ENCODE measurements at regions not wholly inside any gene's neighbourhood (a gene's known extent, or its start where the extent isn't known, plus 50 kb on each side); places are given as distances from the start of the nearest gene placed in this dataset.
"Not testable (repeated sequence)": the region's sequence is repeated elsewhere in the genome, so short reads cannot be mapped to it uniquely, and the experiment has no call there.

GRCh38 chr3:159378396-159379194 lies 576.7 kb downstream of the MFSD1 start:
- peak; percentile 40 for DNase-seq

DNA sequence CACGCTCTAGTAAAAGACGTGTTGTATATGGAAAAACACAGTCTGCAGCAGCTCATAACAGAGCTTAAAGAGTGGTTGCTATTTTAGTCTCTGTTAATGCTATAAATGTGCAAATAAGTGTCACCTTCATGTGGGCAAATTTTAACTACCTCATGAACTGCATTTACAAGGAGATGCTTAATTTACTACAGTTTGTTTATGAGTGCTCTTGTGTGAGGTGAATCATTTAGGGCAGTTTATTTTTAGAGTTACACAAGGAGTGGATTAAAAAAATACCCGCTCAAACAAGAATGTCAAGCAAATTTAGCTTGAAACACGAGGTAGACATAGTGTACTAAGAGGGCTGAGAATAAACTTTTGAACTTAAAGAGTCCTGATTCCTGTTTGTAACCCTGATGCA lies 579.0 kb downstream of the MFSD1 start:
- DNase-seq = no peak

GRCh38 chr3:159390656-159391212 lies 588.9 kb downstream of the MFSD1 start:
- DNase-seq = no peak

DNA sequence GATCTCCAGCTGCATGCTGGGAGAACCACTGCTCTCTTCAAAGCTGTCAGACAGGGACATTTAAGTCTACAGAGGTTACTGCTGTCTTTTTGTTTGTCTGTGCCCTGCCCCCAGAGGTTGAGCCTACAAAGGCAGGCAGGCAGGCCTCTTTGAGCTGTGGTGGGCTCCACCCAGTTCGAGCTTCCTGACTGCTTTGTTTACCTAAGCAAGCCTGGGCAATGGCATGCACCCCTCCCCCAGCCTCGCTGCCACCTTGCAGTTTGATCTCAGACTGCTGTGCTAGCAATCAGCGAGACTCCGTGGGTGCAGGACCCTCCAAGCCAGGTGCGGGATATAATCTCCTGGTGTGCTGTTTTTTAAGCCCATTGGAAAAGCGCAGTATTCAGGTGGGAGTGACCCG lies 591.0 kb upstream of the IL12A start:
- DNase-seq = not testable (repeated sequence)

DNA sequence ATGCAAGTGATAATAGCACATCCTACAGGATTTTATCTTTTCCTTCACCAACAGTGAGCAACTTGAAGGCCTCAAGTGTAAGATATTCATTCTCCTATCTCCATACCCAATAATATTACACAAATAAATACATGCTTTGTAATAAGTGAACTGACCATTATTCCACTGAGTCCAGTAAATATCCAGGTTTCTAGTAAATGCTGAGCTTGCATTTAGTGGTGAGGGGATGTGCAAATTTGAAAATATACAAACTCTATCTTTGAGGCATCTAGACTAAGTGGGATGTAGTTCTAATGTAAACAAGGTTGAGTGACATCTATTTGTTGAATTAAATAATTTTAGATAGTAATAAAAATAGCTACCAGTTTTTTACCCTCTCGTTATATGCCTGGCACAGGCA lies 587.6 kb upstream of the IL12A start:
- DNase-seq = no peak

GRCh38 chr3:159409711-159410110 lies 578.9 kb upstream of the IL12A start:
- DNase-seq = not testable (repeated sequence)

DNA sequence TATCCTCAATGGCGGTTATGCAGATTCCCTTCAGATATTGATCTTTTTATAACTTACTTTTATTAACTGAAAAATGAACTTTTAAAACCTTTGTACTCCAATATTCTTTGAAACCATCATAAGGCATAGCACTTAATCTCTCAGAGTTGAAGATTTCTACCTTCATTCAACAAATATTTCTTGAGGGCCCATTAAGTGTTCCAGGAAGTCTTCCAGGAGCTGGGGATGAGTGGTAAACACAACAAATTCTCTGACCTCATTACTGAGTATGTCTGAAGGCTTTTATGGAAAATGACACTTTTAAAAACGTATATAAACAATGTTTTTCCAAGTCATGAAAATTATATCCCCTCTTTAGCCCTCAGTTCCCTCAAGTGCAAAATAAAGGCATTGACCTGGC lies 575.3 kb upstream of the IL12A start:
- no peak for DNase-seq

- peak; percentile 79 for DNase-seq
Observed at GRCh38 chr3:159416856-159417255, 571.8 kb upstream of the IL12A start.

DNA sequence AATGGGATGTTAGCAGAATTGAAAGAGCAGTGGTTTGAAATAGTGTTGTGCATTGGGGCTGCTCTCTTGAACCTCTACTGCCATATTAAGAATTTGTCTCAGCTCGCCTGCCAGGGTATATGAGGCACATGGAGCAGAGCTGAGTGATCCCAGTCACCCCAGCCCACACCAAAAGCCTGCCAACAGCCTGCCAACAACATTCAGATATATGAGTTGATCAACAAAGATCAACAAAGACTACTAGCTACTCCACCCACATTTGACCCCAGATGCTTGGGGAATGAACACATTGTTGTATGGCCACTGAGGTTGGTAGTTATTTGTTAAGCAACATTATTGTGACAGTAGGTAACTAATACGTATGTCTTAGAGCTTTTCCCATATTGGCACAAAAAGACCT lies 570.9 kb upstream of the IL12A start:
- no peak for DNase-seq

- DNase-seq = no peak
Observed at GRCh38 chr3:159418571-159419526, 569.8 kb upstream of the IL12A start.

DNA sequence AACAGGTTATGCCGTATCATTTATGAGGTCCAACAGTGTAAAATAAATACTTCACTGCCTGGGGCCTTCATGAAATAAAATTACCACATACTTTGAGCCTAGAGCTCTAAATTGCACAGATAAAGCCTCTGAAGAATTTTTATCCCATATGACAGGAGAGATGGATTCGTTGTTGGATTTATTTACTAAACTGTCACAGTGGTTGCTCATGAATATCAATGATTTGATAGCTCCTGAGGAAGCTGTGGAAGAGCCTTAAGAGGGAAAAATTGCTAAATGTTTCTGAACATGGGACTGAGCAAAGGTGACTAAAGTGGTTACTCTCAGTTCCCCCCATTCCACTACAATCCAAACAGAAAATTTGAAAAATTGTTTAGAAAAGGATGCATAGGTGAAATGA lies 558.9 kb upstream of the IL12A start:
- DNase-seq = no peak

DNA sequence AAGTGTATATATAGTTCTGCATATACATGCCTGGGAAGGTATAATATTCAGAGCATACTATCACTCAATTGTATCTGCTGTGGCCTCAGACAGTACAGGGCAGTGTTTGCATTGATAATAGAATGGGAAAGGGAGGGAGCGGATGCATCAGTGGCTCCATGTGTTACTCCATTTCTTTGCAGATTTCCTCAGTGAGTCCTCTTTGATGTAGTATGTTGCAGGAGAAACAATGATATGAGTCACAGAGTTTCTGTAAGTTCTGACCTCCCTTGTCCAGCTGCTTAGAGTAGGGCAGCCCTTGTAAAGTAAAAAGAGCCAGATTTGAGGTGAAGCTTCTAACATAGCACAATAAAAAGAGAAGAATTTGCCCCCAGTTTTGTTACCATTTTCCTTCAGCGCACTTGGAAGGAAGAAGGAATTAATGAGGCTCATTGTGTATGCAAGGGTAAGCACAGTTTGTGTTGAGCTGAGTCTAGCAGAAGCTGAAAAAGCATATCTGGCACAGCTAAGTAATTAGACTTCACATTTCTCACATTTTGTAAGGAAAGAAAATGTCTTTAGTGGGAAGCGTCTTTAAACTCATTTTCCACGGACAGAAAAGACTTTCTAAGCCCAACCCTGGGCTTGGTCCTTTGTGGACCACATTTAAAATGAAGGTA lies 555.8 kb upstream of the IL12A start:
- DNase-seq = no peak

GRCh38 chr3:159439346-159439745 lies 549.3 kb upstream of the IL12A start:
- no peak for DNase-seq

GRCh38 chr3:159441279-159441678 lies 547.4 kb upstream of the IL12A start:
- no peak for DNase-seq

GRCh38 chr3:159443266-159443665 lies 545.4 kb upstream of the IL12A start:
- DNase-seq = no peak

DNA sequence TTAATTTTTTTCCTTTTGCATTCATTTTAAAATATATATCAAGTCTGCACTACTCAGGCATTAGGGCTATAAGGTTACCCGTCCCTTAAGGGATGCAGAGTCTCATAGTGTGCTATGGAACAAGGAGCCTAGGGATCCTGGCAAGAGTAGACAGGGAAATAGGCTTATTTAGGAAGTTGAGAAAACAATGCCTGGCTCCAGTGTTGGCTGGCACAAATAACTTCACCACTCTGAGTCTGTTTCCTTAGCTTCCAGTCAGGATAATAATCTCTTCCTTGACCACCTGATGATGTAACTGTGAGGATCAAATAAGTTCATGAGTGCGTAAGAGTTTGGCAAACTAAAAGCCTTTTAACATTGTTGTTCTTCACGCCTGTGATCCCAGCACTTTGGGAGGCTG lies 540.8 kb upstream of the IL12A start:
- no peak for DNase-seq

DNA sequence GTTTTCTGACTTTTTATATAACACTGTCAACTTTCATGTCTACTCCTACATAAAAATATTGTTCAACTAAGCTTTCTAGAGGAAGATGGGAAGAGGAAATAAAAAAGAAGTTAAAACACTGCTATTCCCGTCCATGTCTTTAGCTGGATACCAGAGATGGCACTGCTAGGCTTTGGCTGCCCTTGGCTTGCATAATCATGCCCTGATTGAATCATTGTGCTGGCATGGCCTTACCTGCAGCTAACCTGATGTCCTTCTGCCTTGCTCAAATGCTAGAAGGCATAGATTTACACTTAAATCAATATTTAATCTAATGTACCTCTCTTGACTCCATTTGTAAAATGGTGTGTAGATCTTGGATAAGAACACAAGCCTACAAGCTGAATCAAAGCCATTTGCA lies 539.7 kb upstream of the IL12A start:
- no peak for DNase-seq

- DNase-seq = no peak
Observed at GRCh38 chr3:159451067-159451466, 537.6 kb upstream of the IL12A start.

DNA sequence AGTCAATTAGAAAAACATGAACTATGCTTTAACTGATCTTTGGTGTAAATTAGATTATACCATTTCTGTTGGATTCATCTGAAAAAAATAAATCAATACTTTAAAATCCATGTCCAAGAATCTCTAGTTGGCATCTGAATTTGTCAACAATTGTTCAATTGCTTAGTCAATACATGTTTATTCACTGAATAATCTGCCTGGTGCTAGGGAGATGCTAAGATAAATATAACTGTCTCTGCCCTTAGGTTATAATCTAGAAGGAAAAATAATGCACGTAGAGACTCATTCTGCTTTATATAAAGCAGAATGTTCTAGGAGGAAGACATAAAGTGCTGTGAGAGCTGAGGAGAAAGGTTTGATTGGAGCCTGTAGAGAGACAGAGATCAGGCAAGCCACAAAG lies 537.2 kb upstream of the IL12A start:
- no peak for DNase-seq

GRCh38 chr3:159453036-159453435 lies 535.6 kb upstream of the IL12A start:
- DNase-seq = no peak

DNA sequence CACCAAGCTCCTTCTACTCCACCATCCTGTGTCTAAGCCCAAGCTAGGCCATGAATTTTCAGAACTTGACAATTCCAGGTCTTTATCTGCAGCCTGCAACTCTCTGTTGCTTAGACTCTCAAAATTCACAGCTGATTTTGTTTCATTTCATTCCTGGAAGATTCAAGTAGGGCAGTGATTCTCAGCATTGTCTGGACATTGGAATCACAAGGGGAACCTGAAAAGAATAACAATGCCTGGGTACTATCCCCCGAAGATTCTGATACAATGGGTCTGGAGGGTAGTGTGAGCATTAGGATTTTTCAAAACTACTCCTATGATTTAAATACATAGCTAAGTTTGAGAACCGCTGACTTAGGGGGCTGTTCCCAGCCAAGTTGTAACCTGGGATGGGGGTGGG lies 534.7 kb upstream of the IL12A start:
- no peak for DNase-seq

DNA sequence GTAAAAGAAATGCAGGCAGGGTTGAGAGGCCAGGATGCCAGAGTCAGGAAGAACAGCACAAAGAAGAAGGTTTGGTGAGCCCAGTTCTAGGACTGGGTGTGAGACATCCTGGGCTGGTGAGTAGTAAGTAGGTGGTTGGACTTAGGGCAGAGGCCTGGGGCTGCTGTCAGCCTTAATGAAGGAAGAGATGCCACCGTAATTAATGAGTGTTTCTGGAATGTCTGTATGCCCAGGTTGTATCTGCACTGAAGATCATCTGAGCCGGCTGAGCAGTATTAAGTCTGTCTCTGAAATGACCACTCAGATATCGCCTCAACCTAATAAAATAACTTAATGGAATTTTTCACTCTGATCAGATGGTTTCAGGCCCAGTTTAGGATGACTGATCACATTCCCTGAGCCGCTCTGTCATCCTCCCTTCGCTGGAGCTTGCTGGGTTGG lies 532.9 kb upstream of the IL12A start:
- no peak for DNase-seq

All from left kidney (tissue), 1 donor.